CD4-positive, alpha-beta T cell treated with Interleukin-15 for 4 hours (primary cell): ENCODE measurements at regions not wholly inside any gene's neighbourhood (a gene's known extent, or its start where the extent isn't known, plus 50 kb on each side); places are given as distances from the start of the nearest gene placed in this dataset.

Experiments
- DNase-seq: peaks from one replicate; pipeline ENCODE4 v3.0.0-alpha.2; 2020; ENCODE audit warnings: low spot score

DNA sequence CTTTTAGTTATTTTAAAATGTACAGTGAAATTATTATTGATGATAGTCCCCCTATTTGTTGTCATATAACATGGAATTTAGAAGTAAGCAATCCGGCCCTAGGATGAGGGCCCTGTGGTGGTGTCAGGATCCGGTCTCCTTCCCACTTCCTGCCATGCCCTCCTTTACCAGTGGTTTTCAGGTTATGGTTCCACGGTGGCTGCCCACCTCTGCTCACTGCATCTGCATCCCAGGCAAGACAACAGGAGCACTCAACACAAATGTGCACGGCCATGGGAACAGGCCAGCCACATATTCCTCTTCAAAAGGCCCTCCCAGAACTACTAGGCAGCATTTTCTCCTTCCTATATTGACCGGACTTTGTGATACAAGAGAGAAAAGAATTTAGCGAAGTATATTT is 1007.2 kb downstream of the TBC1D22A start:
- DNase-seq, result no peak

DNA sequence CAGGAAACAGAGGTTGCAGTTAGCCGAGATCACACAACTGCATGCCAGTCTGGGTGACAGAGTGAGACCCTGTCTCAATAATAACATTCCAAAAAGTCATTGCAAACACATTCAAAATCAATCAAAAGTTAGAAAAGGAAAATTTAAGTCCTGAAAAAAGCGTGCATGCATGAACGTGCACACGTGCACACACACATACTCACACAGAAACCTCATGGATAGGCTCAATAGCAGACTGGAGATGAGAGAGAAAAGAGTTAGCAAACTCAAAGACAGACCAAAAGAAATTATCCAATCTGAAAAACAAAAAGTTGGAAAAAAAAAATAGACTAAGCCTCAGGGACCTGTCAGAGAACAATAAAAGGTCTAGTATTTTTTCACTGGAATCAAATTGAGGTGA is 1005.6 kb downstream of the TBC1D22A start:
- DNase-seq, result no peak

DNA sequence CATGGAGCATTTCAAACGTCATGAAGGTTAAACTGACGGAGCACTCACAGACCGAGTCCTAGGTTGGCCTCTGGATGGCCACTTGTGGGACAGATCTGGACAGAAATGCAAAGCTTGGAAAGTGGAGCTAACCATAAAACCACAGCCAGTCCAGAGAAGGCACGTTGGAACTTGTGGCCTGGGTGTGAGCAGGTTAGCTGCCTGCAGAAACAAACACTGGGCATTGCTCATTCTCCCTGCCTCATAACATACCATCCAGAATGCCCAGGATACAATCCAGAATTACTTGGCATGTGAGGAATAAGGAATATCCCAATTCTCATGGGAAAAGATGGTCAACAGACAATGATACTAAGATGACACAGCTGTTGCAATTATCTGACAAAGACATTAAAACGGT is 1005.0 kb downstream of the TBC1D22A start:
- DNase-seq, result no peak

DNA sequence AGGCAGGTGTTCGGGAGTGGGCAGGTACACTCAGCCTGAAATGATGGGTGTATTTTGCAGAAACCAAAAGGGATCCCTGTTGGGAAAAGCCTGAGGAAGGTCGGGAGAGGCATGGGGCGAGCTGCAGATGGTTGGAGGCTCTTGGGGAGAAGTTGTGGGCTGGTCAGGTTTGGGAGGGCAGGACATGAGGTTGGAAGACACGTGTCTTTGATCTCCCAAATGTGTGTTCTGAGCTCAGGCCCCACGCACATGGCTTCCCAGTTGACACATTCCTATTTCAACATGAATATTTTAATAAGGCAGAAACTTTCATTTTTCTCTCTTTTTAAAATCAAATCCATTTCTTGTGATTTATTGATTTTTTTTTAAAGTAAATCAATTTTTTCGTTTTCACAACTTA is 1003.3 kb downstream of the TBC1D22A start:
- DNase-seq, result no peak

DNA sequence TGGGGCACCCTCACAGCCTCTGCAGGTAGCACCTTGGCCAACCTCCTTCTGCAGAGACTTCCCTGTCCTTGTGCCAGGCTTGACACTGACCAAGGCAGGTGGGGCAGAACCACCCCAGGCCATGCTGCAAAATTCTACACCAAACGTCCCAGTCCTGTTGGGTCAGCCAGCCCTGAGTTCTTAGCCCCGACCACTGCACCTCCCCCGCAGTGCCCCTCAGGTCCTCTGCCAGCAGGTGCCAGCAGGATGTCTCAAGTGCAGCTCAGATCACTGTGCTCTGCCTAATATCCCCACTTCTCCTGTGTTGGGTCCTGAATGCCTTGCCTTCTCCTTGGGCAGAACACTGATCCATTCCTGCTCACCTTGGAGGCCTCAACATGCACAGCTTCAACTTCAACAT is 999.7 kb downstream of the TBC1D22A start:
- DNase-seq, result no peak

DNA sequence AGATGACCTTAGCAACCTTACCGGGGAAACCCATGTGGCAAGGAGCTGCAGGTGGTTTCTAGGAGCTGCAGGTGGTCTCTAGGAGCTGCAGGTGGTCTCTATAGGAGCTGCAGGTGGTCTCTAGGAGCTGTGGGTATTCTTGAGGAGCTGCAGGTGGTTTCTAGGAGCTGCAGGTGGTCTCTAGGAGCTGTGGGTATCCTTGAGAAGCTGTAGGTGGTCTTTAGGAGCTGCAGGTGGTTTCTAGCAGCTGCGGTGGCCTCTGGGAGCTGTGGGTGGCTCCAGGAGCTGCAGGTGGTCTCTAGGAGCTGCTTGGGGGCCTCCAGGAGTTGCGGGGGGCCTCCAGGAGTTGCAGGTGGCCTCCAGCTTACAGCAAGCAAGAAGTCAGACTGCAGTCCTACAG is 997.5 kb downstream of the TBC1D22A start:
- no peak for DNase-seq

DNA sequence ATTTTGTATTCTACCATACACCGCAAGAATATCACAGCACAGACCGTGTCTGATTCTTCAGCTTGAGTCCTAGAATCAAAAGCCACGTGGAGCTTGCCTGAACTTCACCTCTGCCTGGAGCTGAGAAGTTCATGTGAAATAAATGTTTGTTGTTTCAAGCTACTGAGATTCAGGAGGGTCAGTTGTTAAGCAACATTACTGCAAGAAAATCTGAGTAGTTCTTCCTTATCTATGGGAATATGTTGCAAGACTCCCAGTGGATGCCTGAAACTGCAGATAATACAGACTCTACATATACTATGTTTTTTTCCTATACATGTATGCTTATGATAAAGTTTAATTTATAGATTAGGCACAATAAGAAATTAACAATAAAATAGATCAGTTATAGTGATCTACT is 995.3 kb downstream of the TBC1D22A start:
- DNase-seq, result no peak

DNA sequence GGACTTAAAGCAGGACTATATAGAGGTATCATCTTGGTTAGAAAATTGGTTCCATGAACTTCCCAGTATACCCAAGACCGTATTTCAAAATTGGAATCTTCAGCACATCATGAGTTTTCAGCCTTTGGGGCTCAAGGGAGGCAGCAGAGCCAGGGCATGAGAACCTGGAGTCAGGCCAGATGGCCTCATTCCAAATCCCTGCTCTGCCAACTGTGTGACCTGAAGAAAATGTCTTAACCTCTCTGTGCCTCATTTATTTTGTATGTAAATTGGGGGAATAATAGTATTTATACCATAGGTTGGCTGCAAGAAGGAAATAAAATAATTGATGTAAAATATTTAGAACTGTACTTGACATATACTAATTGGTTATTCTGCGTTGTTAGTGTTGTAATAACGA is 987.6 kb downstream of the TBC1D22A start:
- DNase-seq, result no peak

DNA sequence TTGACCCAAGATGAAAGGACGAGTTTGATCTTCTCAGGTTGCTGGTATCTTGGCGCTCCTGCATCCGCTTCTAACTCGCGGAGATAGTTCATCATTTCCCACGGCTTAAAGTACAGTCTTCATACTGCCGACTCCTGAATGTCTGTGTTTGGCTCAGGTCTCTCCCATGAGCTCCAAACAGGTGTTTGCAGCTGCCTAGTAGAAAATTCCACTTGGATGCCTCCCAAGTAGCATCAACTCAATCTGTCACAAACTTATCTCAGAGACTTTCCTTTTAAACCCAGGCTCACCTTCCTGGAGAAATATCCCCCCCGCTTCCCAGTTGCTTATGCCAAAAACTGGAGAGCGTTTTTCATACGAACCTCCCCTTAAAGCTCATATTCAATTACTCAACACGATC is 986.5 kb downstream of the TBC1D22A start:
- no peak for DNase-seq

DNA sequence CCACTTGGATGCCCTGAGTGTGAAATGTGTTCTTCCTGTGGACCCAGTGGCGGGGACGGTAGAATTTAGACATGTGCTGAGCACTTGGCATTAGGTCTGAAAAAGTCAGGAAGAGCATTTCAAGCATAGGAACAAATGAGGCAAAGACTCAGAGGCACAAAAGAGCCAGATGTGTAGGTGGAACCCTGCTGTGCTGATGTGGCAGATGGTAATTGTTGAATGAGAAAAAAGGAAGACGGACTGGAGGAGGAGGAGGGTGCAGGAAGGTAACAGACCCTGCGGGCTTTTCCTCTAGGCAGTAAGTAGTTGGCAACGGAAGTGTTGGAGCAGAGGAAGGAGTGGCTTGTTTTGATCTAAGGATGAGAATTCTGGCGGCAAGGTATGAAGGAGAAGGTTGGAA is 985.8 kb downstream of the TBC1D22A start:
- DNase-seq, result no peak

DNA sequence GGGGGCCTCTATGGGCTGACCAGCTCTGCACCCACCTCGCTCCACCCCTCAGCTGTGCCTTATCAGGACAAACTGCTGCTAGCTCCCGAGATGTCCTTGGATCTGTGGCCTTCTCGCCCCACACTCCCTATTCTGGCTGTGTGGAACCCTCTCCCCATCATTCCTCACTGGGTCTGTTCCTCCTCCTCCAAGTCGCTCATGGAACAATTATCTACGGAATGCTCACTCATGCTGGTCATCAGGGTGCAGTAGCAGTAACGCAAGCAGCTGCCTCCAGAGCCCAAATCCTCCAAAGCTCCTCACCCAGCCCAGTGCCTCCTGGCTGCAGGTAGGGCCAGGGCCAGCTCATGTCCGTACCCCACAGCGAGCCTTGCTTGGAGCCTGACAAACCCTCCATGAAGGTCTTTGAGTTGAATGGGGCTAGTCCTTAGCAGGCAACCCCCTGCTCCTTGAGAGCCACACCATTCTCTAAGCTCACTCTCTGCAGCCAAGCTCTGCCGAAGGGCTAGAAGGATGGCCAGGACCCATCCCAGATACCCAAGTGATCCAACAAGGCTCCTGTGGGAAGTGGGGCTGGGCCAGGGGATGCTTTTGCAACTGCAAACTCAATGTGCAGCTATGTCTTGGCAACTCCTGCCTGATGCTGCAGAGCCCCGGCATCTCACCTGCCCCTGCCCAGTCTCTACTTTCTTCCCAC is 977.8 kb downstream of the TBC1D22A start:
- no peak for DNase-seq

DNA sequence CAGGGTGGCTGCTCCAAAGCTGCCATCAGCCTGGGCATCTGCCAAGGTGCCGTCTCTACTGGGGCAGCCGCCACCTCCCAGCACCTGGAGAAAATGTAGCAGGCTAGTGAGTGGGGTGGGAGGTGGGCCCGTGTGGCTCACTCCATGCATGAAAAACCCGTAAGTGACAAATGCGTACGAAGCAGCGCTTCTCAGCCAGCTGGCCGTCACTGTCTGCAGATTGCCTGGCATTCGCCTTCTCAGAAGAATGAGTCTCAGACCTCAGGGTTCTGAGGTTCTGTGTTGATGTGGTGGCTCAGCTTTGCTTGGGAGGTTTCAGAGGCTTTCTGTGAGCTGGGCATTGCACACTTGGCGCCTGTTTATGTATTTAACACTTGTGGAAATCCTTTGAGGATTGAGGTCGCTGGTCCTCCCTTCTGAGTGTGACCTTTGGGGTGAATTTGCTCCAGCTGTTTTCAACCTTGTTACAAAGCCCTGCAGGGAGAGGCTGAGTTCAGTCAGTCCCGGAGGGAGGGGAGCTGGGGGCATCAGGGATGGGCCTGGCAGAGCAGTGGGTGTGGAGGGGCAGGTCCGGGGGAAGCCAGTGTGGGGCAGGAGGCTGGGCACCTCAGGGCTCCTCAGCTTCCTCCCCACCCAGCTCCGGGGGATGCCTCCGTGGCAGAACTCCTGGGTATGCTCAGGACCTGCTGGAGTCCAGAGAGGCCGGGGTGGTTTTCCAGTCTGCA is 977.0 kb downstream of the TBC1D22A start:
- DNase-seq, result no peak

DNA sequence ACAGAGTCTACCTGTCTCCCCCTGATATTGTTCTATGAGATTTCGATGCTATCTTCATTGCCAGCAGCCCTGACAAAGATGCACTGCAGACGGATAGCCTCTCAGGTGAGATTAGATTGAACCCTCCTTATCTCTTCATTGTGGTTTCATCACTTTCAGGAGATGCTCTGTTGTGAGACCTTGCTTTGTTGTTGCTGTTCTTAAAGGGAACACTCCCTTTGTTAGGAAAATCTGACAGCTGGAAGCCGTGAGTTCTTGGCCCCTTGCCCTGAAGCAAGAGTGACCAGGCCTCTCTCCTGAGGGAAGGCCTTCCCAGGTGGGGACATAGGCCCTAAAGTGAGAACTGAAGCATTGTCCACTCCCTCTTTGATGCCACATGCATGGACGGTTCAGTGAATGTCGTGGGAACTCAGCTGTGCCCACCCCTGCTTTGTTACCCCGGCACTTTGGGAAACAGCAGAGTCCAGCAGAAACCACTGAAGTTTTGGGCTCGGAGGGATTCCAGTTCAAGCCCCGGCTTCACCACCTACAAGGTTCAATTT is 976.1 kb downstream of the TBC1D22A start:
- no peak for DNase-seq

DNA sequence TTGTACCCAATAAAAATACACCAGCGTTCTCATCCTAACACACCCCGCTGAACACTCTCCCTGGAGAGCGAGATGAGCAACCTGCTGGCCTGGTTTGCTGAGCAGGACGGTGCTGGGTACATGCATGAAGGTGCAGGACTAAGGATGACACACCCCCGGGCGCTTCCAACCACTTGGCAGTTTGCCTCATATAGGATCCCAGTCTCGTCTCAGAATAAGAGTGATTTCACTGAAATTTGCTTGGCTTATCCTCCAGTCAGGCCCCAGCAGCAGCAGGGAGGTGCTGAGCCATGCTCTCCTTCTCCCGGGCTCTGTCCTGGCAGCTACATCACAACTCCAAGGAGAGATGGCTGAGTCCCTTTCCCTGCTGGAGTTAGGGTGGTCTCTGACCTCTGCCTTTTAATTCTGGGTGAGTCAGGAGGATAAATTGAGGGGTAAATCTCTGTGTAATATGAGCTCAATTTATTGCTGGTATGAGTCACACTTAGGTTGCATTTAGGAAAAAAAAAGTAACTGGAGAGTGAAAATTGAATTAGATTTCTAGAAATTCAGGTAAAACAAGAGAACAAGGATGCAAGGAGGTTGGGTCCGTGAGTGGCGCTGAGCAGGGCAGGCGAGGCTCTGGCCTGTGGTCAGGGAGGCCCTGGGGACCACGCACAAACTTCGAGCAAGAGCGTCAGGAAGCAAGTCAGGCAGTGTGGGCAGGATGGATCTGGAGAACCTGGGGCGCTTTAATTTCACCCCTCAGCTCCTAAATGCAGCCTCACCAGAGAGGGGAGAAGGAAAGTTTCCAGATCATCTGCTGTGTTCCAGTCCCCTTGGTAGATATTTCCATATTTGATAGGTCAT is 974.0 kb downstream of the TBC1D22A start:
- no peak for DNase-seq

DNA sequence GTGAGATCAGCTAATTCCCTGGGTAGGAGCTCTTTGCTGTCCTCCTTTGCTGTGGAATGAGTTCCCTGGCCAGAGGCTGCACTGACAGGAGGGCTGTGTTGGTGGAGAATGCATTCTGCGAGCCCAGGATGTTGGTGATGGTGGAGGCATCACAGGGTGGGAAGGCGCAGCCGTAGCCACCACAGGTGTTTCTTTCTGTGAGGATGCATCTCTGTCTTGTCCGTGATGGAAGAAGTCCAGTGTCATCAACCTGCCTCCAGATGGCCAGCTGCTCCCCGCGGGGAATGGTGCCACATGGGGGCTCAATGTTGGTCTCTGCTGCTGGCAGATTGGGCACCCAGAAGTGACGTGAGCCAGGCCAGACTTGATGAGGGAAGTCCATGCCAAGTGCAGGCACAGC is 972.1 kb downstream of the TBC1D22A start:
- no peak for DNase-seq

DNA sequence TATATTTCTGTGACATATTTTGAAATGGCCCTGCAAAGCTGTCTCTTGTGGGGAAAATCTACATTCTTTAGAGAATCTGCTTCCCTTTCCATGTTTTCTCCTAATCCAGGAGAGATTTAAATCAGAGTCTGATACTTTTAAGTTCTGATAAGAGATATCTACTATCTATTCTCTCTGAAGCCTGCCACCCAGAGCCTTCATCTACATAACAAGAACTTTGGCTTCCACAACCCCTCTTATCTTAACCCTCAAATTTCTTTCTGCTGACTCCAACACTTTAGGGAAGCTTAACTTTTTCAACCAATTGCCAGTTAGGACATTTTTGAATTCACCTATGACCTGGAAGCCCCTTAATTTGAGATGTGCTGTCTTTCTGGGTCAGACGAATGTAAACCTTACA is 965.2 kb downstream of the TBC1D22A start:
- no peak for DNase-seq

DNA sequence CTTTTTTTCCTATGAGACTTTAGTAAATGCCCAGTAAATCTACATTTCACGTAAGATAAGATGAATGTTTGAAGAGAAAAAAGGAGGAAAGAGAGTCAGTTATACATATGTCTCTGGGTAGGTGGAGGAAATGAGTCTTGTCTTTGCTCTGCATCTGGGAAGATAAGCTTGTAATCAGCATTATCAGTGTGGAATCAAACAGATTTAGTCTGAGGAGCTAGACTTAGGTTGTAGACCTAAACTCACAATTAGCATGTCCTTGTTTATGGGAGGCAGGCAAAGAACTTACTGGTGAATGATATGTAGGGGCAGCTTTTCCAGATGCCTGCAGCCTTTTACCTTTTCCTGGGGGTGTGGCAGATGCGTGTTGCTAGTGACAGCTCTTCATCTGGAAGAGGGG is 962.3 kb downstream of the TBC1D22A start:
- no peak for DNase-seq

DNA sequence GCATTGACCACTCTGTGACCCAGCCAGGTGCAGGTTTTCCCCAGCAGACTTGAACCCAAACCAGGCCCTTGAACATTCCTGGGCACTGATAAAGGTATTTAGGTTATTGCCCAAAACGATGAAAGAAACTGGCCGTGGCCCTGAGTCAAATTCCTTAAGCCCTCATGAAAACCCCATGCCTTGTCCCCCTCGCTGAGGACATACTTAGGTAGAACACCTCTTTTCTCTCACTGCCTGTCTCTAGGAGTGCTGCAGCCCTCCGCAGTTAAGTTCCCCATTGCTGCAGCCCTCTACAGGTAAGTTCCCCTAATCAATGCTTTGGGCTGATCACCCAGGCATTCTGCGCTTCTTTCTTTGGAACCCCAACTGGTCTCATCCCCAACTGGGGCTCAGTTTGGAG is 961.6 kb downstream of the TBC1D22A start:
- DNase-seq, result no peak

DNA sequence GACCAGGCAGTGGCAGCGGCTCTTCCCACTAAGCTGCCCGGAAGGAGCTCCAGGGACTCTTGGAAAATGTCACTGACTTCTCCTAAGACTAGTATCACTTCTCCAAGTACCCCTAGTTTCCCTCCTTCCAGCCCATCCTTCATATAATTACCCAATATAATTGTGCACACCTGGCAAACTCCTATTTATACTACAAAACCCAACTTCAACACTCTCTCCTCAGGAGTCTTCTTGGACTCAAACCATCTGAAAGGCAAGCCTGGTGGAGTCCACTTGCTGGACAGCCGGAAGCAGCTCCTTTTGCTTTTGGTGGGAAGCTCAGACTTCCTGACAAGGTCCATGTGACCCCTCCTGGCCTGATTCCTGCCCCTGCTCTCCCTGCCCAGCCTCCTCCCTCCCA is 955.9 kb downstream of the TBC1D22A start:
- DNase-seq, result no peak

DNA sequence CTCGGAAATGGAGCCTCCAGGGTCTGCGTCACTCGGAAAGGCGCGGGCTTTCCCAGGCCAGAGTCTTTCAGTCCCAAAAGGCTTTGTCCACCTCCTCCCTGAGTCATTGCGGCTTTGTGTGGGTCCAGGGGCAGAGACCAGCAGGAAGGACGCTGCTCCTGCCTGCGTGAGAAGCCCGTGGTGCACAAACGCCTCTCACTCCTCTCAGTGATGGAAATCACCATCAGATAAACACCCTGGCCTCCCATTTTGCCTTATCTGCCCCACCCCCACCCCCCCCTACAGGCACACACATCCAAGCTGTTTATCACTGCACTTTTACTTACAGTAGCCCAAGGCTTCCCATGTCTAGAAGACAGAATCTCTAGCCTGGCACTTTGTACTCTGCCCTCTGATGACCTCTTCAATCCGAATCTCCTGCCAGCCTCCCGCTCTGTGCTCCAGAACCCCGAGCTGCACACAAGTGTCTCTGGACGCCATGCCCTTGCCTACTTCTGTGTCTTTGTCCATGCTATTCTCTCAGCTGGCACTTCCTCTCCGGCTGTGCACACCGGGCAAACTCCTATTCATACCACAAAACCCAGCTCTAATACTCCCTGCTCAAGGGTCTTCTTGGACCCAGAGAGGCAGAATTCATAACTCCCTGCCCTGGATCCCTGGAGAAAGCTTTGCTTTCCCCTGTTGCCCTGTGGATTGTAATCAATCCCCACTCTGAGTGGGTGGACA is 954.6 kb downstream of the TBC1D22A start:
- no peak for DNase-seq

DNA sequence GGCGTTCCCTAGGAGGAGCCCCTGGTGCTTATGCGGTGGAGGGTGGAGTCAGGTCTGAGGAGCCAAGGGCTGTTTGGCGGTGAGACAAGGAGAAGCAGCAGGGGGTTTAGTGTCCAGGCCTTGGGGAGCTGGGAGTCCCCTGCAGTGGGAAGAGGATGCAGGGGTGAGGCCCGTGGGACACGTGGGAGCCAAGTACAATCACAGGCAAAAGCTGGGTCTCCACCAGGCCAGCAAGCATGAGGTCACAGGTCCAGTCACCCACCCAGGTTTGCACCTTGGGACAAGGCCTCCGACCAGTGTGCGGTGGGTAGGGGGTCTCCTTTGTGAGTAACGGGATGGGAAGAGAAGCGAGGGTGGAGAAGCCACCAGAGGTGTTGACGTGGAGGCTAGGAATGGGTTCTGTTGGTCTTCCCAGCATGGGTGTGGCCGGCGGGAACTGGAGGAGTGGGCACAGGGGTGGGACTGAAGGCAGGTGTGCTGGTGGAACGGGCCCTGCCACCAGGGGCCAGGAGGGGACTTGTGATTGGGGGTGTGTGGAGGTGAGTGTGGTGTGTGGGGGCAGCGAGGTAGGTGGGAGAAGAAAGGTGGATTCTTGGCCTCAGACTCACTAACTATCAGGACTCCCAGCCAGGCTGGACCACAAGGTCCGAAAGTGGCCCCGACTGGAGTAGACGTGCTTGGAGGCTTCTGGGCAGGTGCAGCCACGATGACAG is 953.6 kb downstream of the TBC1D22A start:
- no peak for DNase-seq
